Nucleus accumbens (tissue), 56 donors: ENCODE measurements at regions not wholly inside any gene's neighbourhood (a gene's known extent, or its start where the extent isn't known, plus 50 kb on each side); places are given as distances from the start of the nearest gene placed in this dataset.

Experiments
- DNase-seq, 56 donors: peaks; one replicate each; lab custom pipeline; 2025; lab: John Stamatoyannopoulos, UW

GRCh38 chr9:75604661-75605060 is 285.8 kb upstream of the PCSK5 start:
- DNase-seq = no peak

- no peak for DNase-seq
Measured at GRCh38 chr9:75607521-75607920, 283.0 kb upstream of the PCSK5 start.

- no peak for DNase-seq
Measured at GRCh38 chr9:75609401-75609800, 281.1 kb upstream of the PCSK5 start.

GRCh38 chr9:75610246-75610645 is 280.2 kb upstream of the PCSK5 start:
- no peak for DNase-seq

- no peak for DNase-seq
Measured at GRCh38 chr9:75612205-75612604, 278.3 kb upstream of the PCSK5 start.

GRCh38 chr9:75612754-75613153 is 277.7 kb upstream of the PCSK5 start:
- no peak for DNase-seq

- DNase-seq = no peak
Measured at GRCh38 chr9:75615284-75615683, 275.2 kb upstream of the PCSK5 start.

- DNase-seq = no peak
Measured at GRCh38 chr9:75616052-75616451, 274.4 kb upstream of the PCSK5 start.

- DNase-seq = no peak
Measured at GRCh38 chr9:75616841-75617566, 273.5 kb upstream of the PCSK5 start.

GRCh38 chr9:75623462-75623861 is 267.0 kb upstream of the PCSK5 start:
- no peak for DNase-seq

- DNase-seq = peak in 2 of 56 donors; percentile 1 to 4
Measured at GRCh38 chr9:75624998-75625397, 265.5 kb upstream of the PCSK5 start.

GRCh38 chr9:75626860-75627259 is 263.6 kb upstream of the PCSK5 start:
- DNase-seq = no peak

- DNase-seq = no peak
Measured at GRCh38 chr9:75628952-75629351, 261.5 kb upstream of the PCSK5 start.

GRCh38 chr9:75633451-75634057 is 256.9 kb upstream of the PCSK5 start:
- DNase-seq = no peak

- DNase-seq = no peak
Measured at GRCh38 chr9:75636427-75637045, 253.9 kb upstream of the PCSK5 start.

GRCh38 chr9:75639971-75640610 is 250.4 kb upstream of the PCSK5 start:
- DNase-seq = no peak

- DNase-seq = no peak
Measured at GRCh38 chr9:75642522-75642921, 248.0 kb upstream of the PCSK5 start.

- no peak for DNase-seq
Measured at GRCh38 chr9:75644649-75645048, 245.8 kb upstream of the PCSK5 start.

- DNase-seq = no peak
Measured at GRCh38 chr9:75648034-75648433, 242.4 kb upstream of the PCSK5 start.

- no peak for DNase-seq
Measured at GRCh38 chr9:75649060-75649459, 241.4 kb upstream of the PCSK5 start.

- DNase-seq = no peak
Measured at GRCh38 chr9:75651709-75652108, 238.8 kb upstream of the PCSK5 start.

- no peak for DNase-seq
Measured at GRCh38 chr9:75653335-75653734, 237.1 kb upstream of the PCSK5 start.
